ENCODE measurements at regions not wholly inside any gene's neighbourhood (a gene's known extent, or its start where the extent isn't known, plus 50 kb on each side); places are given as distances from the start of the nearest gene placed in this dataset.

GRCh38 chr12:48276621-48277020 is 73.5 kb upstream of the OR10AD1 start:
- no peak for DNase-seq (ENCODE audit: low read depth, low spot score)
- CTCF ChIA-PET: no interaction called here
- POLR2A ChIA-PET: no interaction called here
- no peak for TF ChIP-seq CTCF (IDR thresholded peaks at IDR 0.05; ENCODE audit: insufficient read depth, low read length, missing control alignments)
- no peak overlapping the region for H3K4me3 ChIP-seq (ENCODE audit: low read depth, low read length)

- no peak overlapping the region for H3K4me3 ChIP-seq (ENCODE audit: low read depth, low read length)
- no peak for DNase-seq (ENCODE audit: low read depth, low spot score)
- ChIA-PET CTCF (no interaction called here), POLR2A (no interaction called here)
- no peak for TF ChIP-seq CTCF (IDR thresholded peaks at IDR 0.05; ENCODE audit: insufficient read depth, low read length, missing control alignments)
Observed at GRCh38 chr12:48266826-48267225, 63.7 kb upstream of the OR10AD1 start.

GRCh38 chr12:48265777-48266176 is 62.7 kb upstream of the OR10AD1 start:
- no peak for TF ChIP-seq CTCF (IDR thresholded peaks at IDR 0.05; ENCODE audit: insufficient read depth, low read length, missing control alignments)
- ChIA-PET CTCF (no interaction called here), POLR2A (no interaction called here)
- no peak overlapping the region for H3K4me3 ChIP-seq (ENCODE audit: low read depth, low read length)
- no peak for DNase-seq (ENCODE audit: low read depth, low spot score)

GRCh38 chr12:48263617-48264016 is 60.5 kb upstream of the OR10AD1 start:
- POLR2A ChIA-PET: no interaction called here
- no peak for DNase-seq (ENCODE audit: low read depth, low spot score)
- H3K4me3 ChIP-seq (ENCODE audit: low read depth, low read length): no peak overlapping the region
- CTCF ChIA-PET: no interaction called here
- no peak for TF ChIP-seq CTCF (IDR thresholded peaks at IDR 0.05; ENCODE audit: insufficient read depth, low read length, missing control alignments)

- TF ChIP-seq CTCF (IDR thresholded peaks at IDR 0.05; ENCODE audit: insufficient read depth, low read length, missing control alignments): no peak
- ChIA-PET CTCF (no interaction called here), POLR2A (no interaction called here)
- no peak overlapping the region for H3K4me3 ChIP-seq (ENCODE audit: low read depth, low read length)
- DNase-seq (ENCODE audit: low read depth, low spot score): no peak
Observed at GRCh38 chr12:48261773-48262172, 58.7 kb upstream of the OR10AD1 start.
